Kidney capillary endothelial cell (primary cell): ENCODE measurements at regions not wholly inside any gene's neighbourhood (a gene's known extent, or its start where the extent isn't known, plus 50 kb on each side); places are given as distances from the start of the nearest gene placed in this dataset.

Source experiments
- DNase-seq: peaks from one replicate; pipeline ENCODE4 v3.0.0-alpha.2; 2018; ENCODE audit warnings: low spot score

GRCh38 chr9:103789686-103790085 lies 304.4 kb upstream of the SMC2 start:
- DNase-seq, result no peak

GRCh38 chr9:103798620-103799019 lies 295.5 kb upstream of the SMC2 start:
- DNase-seq, result peak; percentile 78

GRCh38 chr9:103799959-103800358 lies 294.1 kb upstream of the SMC2 start:
- DNase-seq, result no peak

GRCh38 chr9:103802068-103802467 lies 292.0 kb upstream of the SMC2 start:
- no peak for DNase-seq

GRCh38 chr9:103803245-103803644 lies 290.9 kb upstream of the SMC2 start:
- no peak for DNase-seq

- DNase-seq, result peak; percentile 36
These were observed 289.9 kb upstream of the SMC2 start for GRCh38 chr9:103804077-103804735.

GRCh38 chr9:103809745-103810144 lies 284.4 kb upstream of the SMC2 start:
- DNase-seq, result no peak

GRCh38 chr9:103811462-103811861 lies 282.6 kb upstream of the SMC2 start:
- no peak for DNase-seq

GRCh38 chr9:103816146-103816545 lies 278.0 kb upstream of the SMC2 start:
- DNase-seq, result no peak

GRCh38 chr9:103819936-103820335 lies 274.2 kb upstream of the SMC2 start:
- no peak for DNase-seq

- DNase-seq, result no peak
These were observed 273.0 kb upstream of the SMC2 start for GRCh38 chr9:103821115-103821514.

GRCh38 chr9:103837940-103838339 lies 256.2 kb upstream of the SMC2 start:
- no peak for DNase-seq

- no peak for DNase-seq
These were observed 254.9 kb upstream of the SMC2 start for GRCh38 chr9:103839197-103839596.

GRCh38 chr9:103867886-103868285 lies 226.2 kb upstream of the SMC2 start:
- no peak for DNase-seq

- DNase-seq, result no peak
These were observed 221.3 kb upstream of the SMC2 start for GRCh38 chr9:103872811-103873210.

- no peak for DNase-seq
These were observed 212.7 kb upstream of the SMC2 start for GRCh38 chr9:103881419-103881818.

- DNase-seq, result no peak
These were observed 204.1 kb upstream of the SMC2 start for GRCh38 chr9:103889989-103890388.

- DNase-seq, result no peak
These were observed 199.9 kb upstream of the SMC2 start for GRCh38 chr9:103894184-103894583.

- no peak for DNase-seq
These were observed 195.6 kb upstream of the SMC2 start for GRCh38 chr9:103898550-103898949.

- DNase-seq, result no peak
These were observed 194.2 kb upstream of the SMC2 start for GRCh38 chr9:103899866-103900265.

- no peak for DNase-seq
These were observed 193.6 kb upstream of the SMC2 start for GRCh38 chr9:103900466-103900865.

- no peak for DNase-seq
These were observed 191.8 kb upstream of the SMC2 start for GRCh38 chr9:103902263-103902662.

- no peak for DNase-seq
These were observed 189.9 kb upstream of the SMC2 start for GRCh38 chr9:103904242-103904641.

- DNase-seq, result no peak
These were observed 180.2 kb upstream of the SMC2 start for GRCh38 chr9:103913899-103914298.
